Adrenal gland (tissue), 5 donors: ENCODE measurements at regions not wholly inside any gene's neighbourhood (a gene's known extent, or its start where the extent isn't known, plus 50 kb on each side); places are given as distances from the start of the nearest gene placed in this dataset.

Experiments used
- POLR2A ChIP-seq, 2 donors: fragments of 450-650 bp; IDR thresholded peaks; one replicate each; pipeline ENCODE4 v1.6.1; 2017; ENCODE audit warnings: antibody characterized with exemption in 2 of 2, mild to moderate bottlenecking in 2 of 2, moderate library complexity in 1 of 2
- TF ChIP-seq, protein P1 (sequence below), 6 experiments: fragments of 450-650 bp in 4 of 6; fragments of 200-600 bp in 2 of 6; sonication (generic) in 1 of 6; IDR thresholded peaks; 1 replicate in 5 of 6; 2 replicates in 1 of 6; pipeline versions ENCODE4 v1.5.1 to v1.8.0; 2016 to 2021; ENCODE audit warnings: antibody characterized with exemption in 6 of 6, mild to moderate bottlenecking in 2 of 6, moderate library complexity in 1 of 6
- donor health status: DM: no; HTN: no; CAD: no.

DNA sequence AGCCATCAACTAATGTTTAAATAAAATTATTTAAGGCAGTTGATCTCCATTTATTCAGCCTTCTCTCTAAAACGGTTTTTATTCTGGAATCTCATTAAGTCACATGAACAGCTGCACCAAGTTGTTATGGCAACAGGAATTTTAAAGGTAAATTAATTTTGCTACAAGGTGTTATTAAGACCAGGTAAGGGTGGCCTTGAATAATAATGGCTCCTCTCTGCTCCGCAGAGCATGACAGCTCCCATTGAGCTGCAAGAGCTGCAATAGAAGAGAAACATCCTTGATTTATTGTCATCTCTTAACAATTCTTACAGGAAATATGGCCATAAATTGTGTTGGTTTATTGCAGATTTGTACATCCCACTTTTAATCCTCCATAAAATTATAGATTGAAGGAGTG is 165.8 kb downstream of the KLF6 start:
- TF ChIP-seq, protein P1, sequence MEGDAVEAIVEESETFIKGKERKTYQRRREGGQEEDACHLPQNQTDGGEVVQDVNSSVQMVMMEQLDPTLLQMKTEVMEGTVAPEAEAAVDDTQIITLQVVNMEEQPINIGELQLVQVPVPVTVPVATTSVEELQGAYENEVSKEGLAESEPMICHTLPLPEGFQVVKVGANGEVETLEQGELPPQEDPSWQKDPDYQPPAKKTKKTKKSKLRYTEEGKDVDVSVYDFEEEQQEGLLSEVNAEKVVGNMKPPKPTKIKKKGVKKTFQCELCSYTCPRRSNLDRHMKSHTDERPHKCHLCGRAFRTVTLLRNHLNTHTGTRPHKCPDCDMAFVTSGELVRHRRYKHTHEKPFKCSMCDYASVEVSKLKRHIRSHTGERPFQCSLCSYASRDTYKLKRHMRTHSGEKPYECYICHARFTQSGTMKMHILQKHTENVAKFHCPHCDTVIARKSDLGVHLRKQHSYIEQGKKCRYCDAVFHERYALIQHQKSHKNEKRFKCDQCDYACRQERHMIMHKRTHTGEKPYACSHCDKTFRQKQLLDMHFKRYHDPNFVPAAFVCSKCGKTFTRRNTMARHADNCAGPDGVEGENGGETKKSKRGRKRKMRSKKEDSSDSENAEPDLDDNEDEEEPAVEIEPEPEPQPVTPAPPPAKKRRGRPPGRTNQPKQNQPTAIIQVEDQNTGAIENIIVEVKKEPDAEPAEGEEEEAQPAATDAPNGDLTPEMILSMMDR (IDR thresholded peaks at IDR 0.05), result no peak
- no peak for TF ChIP-seq POLR2A (IDR thresholded peaks at IDR 0.05)
